GM19395 (cell line): ENCODE measurements at regions not wholly inside any gene's neighbourhood (a gene's known extent, or its start where the extent isn't known, plus 50 kb on each side); places are given as distances from the start of the nearest gene placed in this dataset.
"Not testable (repeated sequence)": the region's sequence is repeated elsewhere in the genome, so short reads cannot be mapped to it uniquely, and the experiment has no call there.

ENCODE experiments used
- ATAC-seq: cut with Tn5 transposase; IDR thresholded peaks from one replicate; pipeline ENCODE4 v1.9.1; 2021; ENCODE audit warnings: mild to moderate bottlenecking, moderate library complexity; ENCODE audit not compliant: unreplicated experiment

DNA sequence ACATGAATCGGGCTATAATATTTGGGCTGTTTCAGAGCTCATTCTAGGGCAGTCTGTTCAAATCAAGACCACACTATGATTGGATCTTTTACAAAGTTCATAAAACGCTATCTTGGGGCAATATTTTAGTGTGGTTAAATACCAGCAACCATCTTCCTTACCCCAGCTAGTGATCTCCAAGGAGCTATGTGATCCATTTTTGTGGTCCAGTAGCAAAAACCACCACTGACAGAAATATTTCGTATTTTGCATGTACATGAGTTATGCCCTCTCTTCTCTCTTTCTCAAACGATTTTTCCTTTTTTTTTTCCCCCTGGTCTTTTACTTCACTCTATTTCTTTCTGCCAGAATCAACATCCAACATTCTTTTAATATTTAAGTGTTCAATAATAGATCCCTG is 280.6 kb upstream of the KITLG start:
- ATAC-seq, result no peak

GRCh38 chr12:88856201-88856600 is 275.9 kb upstream of the KITLG start:
- no peak for ATAC-seq

DNA sequence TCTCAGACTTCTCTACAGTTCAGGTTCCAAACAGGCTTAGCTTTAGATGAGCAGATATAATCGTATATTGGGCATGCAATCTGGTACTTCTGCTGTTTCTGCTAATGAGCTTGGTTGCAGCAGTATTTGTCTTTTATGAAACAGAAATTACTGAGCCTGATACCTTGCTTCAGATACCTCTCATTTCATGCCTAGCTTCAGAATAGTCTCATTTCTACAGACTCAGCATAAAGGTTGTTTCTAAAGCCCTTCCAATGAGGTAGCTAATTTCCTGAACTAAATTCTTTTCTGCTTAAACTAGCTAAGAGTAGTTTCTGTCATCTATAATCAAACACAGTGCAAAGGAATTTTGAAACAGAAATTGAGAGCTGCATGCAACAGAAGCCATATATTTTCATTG is 275.0 kb upstream of the KITLG start:
- no peak for ATAC-seq

- ATAC-seq, result no peak
Observed at GRCh38 chr12:88854260-88854659, 274.0 kb upstream of the KITLG start.

- not testable (repeated sequence) for ATAC-seq
Observed at GRCh38 chr12:88847246-88847645, 267.0 kb upstream of the KITLG start.

DNA sequence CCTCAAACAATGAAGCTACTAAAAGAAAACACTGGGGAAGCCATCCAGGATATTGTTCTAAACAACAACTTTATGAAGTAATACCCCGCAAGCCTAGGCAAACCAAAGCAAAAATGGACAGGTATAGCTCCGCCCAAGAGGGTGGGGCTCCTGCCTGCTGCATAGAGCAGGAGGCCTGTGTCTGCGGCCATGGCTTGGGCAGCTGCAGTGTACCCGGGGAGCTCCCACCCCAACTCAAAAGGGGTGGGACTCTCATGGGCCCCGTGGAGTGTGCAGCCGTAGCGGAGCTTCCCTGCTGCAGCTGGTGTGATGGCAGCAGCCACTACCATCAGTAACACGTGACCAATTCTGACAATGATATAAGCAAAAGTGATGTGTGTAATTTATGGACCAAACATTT is 264.2 kb upstream of the KITLG start:
- ATAC-seq, result no peak

DNA sequence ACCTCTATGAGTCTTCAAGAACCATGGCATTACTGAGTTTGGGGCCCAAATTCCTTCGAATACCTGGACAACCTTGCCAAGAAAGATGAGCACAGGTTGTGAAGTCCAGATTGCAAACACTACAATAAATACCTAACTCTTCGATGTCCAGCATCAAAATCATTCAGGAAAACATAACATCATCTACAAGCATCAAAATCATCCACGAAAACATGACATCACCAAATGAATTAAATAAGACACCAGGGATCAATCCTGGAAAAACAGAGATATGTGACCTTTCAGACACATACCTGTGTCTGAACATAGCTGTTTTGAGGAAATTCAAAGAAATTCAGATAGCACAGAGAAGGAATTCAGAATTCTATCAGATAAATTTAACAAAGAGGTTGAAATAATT is 262.0 kb upstream of the KITLG start:
- ATAC-seq, result no peak

GRCh38 chr12:88839486-88839885 is 259.2 kb upstream of the KITLG start:
- ATAC-seq, result no peak

- no peak for ATAC-seq
Observed at GRCh38 chr12:88836156-88836555, 255.9 kb upstream of the KITLG start.

DNA sequence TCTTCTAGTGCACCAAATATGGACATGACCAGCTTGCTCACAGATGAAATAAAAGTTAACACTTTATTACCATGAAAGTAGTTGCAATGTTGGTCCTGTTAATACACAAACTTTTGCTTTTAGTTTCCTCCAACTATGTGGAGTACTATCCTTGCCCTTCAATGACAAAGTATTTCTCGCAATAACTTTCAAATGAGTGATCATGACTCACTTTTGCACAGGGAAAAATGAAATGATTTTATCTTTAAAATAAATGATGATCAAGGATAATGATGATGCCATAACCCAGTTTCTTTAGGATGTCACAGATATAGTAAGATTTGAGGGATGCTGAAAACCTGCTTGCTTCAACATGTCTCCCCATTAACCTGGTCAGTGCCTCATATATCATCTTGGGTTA is 254.0 kb upstream of the KITLG start:
- ATAC-seq, result no peak

DNA sequence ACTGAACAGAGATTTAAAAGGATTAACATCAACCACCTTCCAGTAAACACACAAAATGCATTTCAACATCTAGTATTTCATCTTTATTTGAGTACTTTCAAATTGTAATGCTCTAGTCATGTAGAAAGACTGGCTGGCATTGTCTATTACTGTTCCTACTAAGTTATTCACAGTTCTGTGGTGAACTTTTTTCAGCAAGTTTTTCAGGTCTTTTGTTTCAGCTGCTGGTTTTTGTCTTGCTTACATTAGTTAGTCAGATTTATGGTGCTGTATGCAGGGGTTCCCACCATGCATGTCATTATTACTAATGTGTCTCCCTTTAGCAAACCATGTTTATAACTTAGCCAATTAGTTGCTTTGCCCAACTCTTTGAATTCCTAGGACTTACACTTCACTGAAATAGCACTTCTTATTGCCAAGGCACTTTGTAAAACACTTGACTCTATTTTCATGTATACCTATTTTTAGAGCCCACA is 253.4 kb upstream of the KITLG start:
- no peak for ATAC-seq

GRCh38 chr12:88828537-88828936 is 248.3 kb upstream of the KITLG start:
- not testable (repeated sequence) for ATAC-seq

GRCh38 chr12:88820012-88820411 is 239.7 kb upstream of the KITLG start:
- ATAC-seq, result no peak

DNA sequence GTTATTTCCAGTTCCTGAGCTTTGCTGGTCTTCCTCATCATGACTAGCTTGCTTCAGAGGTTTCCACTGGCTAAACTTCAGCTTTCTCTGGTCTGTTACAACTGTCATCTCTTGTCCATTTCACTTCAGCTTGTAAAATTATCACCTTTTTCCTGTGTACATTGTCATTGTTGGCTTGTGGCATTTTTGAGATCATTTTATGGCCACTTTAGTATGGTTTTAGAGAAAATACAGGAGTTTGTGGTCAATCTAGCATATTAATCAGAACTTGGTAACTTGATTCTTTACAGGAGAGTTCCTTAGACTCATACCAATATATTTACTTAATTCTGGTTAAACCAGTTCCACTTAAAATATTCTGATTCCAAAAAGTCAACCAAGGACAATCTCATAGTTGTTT is 235.9 kb upstream of the KITLG start:
- no peak for ATAC-seq

GRCh38 chr12:88814779-88815178 is 234.5 kb upstream of the KITLG start:
- ATAC-seq, result no peak

- ATAC-seq, result no peak
Observed at GRCh38 chr12:88812610-88813009, 232.3 kb upstream of the KITLG start.

DNA sequence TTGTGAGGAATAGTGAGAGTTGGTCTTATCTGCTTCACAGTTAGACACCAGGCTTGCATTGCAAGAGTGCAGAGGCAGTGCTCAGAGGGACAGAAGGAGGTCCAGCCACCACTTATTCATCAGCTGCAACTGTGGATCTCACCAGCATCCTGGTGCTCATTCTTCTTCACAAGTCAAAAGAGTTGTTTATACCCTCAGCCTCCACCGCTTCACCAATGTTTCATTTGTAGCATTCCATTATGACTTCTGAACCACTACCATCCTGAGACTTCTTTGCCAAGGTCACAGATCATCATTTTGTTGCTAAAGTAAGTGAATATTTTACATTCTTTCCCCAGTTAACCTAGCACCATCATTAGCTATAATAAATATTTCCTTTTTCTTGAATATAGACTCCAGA is 230.5 kb upstream of the KITLG start:
- no peak for ATAC-seq

GRCh38 chr12:88809841-88810240 is 229.6 kb upstream of the KITLG start:
- ATAC-seq, result not testable (repeated sequence)

DNA sequence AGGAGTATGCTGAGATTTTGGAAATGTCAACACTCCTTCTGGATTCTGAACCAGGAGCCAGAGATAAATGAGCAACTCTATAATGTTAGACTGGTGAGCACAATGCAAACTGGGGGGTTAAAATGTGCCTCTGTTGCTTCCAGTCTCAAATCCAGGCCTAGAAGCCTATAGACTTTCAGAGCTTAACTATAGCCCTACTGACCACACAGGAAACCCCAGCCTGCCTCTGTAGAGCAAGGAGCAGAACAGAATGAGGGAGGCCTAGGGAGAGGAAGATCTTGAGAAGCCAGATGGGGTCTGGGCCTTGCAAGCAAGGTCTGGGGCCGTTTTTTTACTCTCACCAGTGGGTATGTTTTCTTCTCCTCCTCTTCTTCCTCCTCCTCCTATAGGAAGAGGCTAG is 225.4 kb upstream of the KITLG start:
- no peak for ATAC-seq

DNA sequence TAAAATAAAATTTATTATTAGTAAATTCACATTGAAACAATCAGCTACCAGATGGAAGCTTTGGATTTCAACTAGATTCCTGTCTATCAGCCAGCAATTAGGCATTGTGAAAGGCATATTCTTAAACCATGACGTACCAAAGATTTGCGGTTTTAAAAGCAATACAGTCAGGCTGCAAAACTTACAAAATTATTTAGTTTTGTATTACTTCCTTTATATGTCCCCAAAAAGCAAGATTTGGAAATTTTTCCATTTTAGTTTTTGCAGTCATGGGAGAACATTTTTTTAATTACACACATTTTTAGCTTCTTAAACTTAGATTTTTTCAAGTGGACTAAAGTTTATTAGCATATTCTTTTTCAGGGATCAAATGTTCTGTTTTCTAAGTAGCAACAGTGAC is 225.0 kb upstream of the KITLG start:
- ATAC-seq, result no peak

- no peak for ATAC-seq
Observed at GRCh38 chr12:88802096-88802706, 221.9 kb upstream of the KITLG start.

DNA sequence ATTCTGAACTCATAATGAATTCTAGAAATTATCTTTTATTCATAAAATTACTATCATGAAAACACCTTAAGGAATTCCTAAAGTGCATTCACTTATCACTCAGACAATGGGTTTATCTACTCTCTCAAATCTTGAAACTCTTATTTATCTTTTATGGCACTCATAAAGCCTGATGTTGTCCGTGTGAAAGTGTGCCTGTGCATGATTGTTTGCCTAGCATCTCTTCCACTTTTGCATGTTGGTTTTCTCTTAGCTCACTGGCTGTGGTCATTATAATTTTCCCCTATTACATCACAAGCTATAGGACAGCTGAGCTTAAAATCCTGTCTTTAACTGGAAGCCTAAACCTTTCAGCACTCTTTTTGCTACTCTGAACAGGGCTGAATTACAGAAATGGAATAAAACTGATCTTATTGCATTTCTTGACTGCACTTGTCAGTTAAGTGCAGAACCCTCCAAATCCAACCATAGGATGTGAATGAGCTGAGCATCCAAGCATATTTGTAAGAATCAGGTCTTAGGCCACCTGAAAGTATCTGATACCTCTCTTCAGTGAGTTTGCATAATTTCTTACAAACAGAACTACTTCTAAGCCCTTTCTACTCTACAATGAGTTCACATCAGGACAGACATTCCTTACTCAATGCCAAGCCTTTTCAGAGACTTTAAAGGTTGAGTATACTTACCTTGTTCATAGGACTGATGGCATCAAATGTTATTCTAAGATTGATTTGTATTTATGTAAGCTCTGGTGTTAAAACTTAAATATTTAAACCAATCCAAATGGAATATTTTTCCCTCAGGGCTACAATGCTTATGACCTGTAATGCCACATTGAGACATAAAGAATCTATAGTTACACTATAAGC is 221.2 kb upstream of the KITLG start:
- ATAC-seq, result peak; percentile 57
